SKM-1 (cell line): ENCODE measurements at regions not wholly inside any gene's neighbourhood (a gene's known extent, or its start where the extent isn't known, plus 50 kb on each side); places are given as distances from the start of the nearest gene placed in this dataset.
A peak's percentile ranks its signal among the peaks of the same experiment; 100 is the strongest.

ENCODE experiments used
- DNase-seq: peaks from one replicate; lab custom pipeline; 2025; ENCODE audit not compliant: unreplicated experiment; lab: John Stamatoyannopoulos, UW

GRCh38 chr13:57437587-57437986 is 194.0 kb upstream of the PCDH17 start:
- no peak for DNase-seq

- DNase-seq = no peak
Measured at GRCh38 chr13:57438072-57438471, 193.5 kb upstream of the PCDH17 start.

- no peak for DNase-seq
Measured at GRCh38 chr13:57443494-57443893, 188.1 kb upstream of the PCDH17 start.

GRCh38 chr13:57450356-57450755 is 181.2 kb upstream of the PCDH17 start:
- no peak for DNase-seq

- no peak for DNase-seq
Measured at GRCh38 chr13:57452228-57452627, 179.3 kb upstream of the PCDH17 start.

GRCh38 chr13:57470491-57470890 is 161.1 kb upstream of the PCDH17 start:
- no peak for DNase-seq

GRCh38 chr13:57491318-57491717 is 140.2 kb upstream of the PCDH17 start:
- DNase-seq = no peak

GRCh38 chr13:57507752-57508463 is 123.6 kb upstream of the PCDH17 start:
- DNase-seq = no peak

GRCh38 chr13:57511603-57512002 is 119.9 kb upstream of the PCDH17 start:
- no peak for DNase-seq

- no peak for DNase-seq
Measured at GRCh38 chr13:57527114-57527735, 104.3 kb upstream of the PCDH17 start.

- no peak for DNase-seq
Measured at GRCh38 chr13:57531256-57531655, 100.3 kb upstream of the PCDH17 start.

- DNase-seq = no peak
Measured at GRCh38 chr13:57546942-57547341, 84.6 kb upstream of the PCDH17 start.

- peak; percentile 56 for DNase-seq
Measured at GRCh38 chr13:57552437-57552836, 79.1 kb upstream of the PCDH17 start.

- DNase-seq = no peak
Measured at GRCh38 chr13:57553932-57554331, 77.6 kb upstream of the PCDH17 start.

GRCh38 chr13:57558051-57558467 is 73.5 kb upstream of the PCDH17 start:
- peak; percentile 12 for DNase-seq

GRCh38 chr13:57568865-57569264 is 62.7 kb upstream of the PCDH17 start:
- no peak for DNase-seq

- no peak for DNase-seq
Measured at GRCh38 chr13:57569986-57570385, 61.6 kb upstream of the PCDH17 start.
